ENCODE measurements at regions not wholly inside any gene's neighbourhood (a gene's known extent, or its start where the extent isn't known, plus 50 kb on each side); places are given as distances from the start of the nearest gene placed in this dataset.

DNA sequence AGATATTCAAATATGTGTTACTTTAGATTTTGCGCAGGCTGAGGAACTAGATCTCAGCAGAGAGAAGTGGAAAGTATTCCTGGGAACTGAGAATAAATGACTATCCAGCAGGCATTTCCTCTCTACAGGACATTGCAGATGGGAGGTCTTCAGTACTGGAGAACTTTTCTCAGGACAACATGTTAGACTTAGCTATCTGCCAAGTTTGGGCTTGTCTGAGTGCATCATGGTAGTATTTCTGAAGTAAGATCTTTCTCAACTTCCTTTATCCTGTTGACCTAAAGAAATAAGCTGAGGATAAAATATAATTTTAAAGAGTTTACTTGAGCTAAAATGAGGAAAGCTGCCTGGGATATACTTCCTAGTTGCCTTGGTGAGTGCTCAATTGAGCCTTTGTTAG is 167.9 kb upstream of the BCHE start:
- TF ChIP-seq, protein P1, sequence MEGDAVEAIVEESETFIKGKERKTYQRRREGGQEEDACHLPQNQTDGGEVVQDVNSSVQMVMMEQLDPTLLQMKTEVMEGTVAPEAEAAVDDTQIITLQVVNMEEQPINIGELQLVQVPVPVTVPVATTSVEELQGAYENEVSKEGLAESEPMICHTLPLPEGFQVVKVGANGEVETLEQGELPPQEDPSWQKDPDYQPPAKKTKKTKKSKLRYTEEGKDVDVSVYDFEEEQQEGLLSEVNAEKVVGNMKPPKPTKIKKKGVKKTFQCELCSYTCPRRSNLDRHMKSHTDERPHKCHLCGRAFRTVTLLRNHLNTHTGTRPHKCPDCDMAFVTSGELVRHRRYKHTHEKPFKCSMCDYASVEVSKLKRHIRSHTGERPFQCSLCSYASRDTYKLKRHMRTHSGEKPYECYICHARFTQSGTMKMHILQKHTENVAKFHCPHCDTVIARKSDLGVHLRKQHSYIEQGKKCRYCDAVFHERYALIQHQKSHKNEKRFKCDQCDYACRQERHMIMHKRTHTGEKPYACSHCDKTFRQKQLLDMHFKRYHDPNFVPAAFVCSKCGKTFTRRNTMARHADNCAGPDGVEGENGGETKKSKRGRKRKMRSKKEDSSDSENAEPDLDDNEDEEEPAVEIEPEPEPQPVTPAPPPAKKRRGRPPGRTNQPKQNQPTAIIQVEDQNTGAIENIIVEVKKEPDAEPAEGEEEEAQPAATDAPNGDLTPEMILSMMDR (conservative IDR thresholded peaks at IDR 0.05 in 1 of 2, IDR thresholded peaks at IDR 0.05 in 1 of 2; ENCODE audit: low read depth in 1 of 2, low read length in 2 of 2), result no peak
- no peak for TF ChIP-seq EZH2 (IDR thresholded peaks at IDR 0.05; ENCODE audit: low read length, missing control alignments)
